Vagina (tissue), 2 donors: ENCODE measurements at regions not wholly inside any gene's neighbourhood (a gene's known extent, or its start where the extent isn't known, plus 50 kb on each side); places are given as distances from the start of the nearest gene placed in this dataset.

Experiments
- CTCF ChIP-seq, 3 experiments: fragments of 450-650 bp in 2 of 3; fragments of 200-600 bp in 1 of 3; sonication (generic) in 1 of 3; IDR thresholded peaks; one replicate each; pipeline ENCODE4 v1.5.1; 2017 to 2019; ENCODE audit warnings: antibody characterized with exemption in 3 of 3, mild to moderate bottlenecking in 2 of 3, moderate library complexity in 2 of 3
- POLR2A ChIP-seq, 2 donors: fragments of 450-650 bp; IDR thresholded peaks; one replicate each; pipeline ENCODE4 v1.6.1; 2017; ENCODE audit warnings: antibody characterized with exemption in 2 of 2, mild to moderate bottlenecking in 2 of 2, moderate library complexity in 2 of 2
- POLR2AphosphoS5 ChIP-seq, 2 donors: sonication (generic); formaldehyde crosslinking; IDR thresholded peaks; one replicate each; pipeline ENCODE4 v1.9.0; 2017; ENCODE audit warnings: antibody characterized with exemption in 2 of 2, mild to moderate bottlenecking in 2 of 2, low read depth in 1 of 2; ENCODE audit not compliant: insufficient read depth in 1 of 2

GRCh38 chr12:24482882-24483604 lies 465.9 kb downstream of the BCAT1 start:
- no peak for TF ChIP-seq CTCF (IDR thresholded peaks at IDR 0.05)
- TF ChIP-seq POLR2A (IDR thresholded peaks at IDR 0.05): no peak
- TF ChIP-seq POLR2AphosphoS5 (IDR thresholded peaks at IDR 0.05; ENCODE audit: insufficient read depth in 1 of 2, low read depth in 1 of 2): no peak
